ENCODE measurements at regions not wholly inside any gene's neighbourhood (a gene's known extent, or its start where the extent isn't known, plus 50 kb on each side); places are given as distances from the start of the nearest gene placed in this dataset.

- peaks cover 3% of the 10 kb centered on the region; the same call in 1 of the 2 replicates for H3K27me3 ChIP-seq (ENCODE audit: insufficient read depth, low read length)
Measured at GRCh38 chr7:51456431-51457060, 139.9 kb upstream of the COBL start.

GRCh38 chr7:51455948-51456347 lies 139.3 kb upstream of the COBL start:
- no peak overlapping the region for H3K4me3 ChIP-seq (ENCODE audit: low read depth, low read length, poor library complexity, severe bottlenecking)
- H2AFZ ChIP-seq (ENCODE audit: low read length): no peak overlapping the region
- no peaks in the 10 kb centered on the region for H3K9me2 ChIP-seq (ENCODE audit: low read depth, low read length)
- H3K36me3 ChIP-seq (ENCODE audit: insufficient read depth, low read length): no peaks in the 10 kb centered on the region
- TF ChIP-seq EZH2 (IDR thresholded peaks at IDR 0.05; ENCODE audit: borderline replicate concordance, low read length) (no peak), CTCF (IDR thresholded peaks at IDR 0.05; ENCODE audit: low read length) (no peak)
- H3K4me1 ChIP-seq (ENCODE audit: insufficient read depth, low read length, severe bottlenecking): no peaks in the 10 kb centered on the region
- H3K27ac ChIP-seq (ENCODE audit: low read depth, low read length, poor library complexity, severe bottlenecking): no peak overlapping the region
- no peak overlapping the region for H3K4me2 ChIP-seq (ENCODE audit: low read length)
- H3K9me3 ChIP-seq (ENCODE audit: low read length): no peaks in the 10 kb centered on the region
- H3F3A ChIP-seq (ENCODE audit: insufficient read depth, low read length): no peaks in the 10 kb centered on the region
- H4K20me1 ChIP-seq (ENCODE audit: insufficient read depth, low read length): no peaks in the 10 kb centered on the region
- peaks cover 3% of the 10 kb centered on the region; the same call in 1 of the 2 replicates for H3K27me3 ChIP-seq (ENCODE audit: insufficient read depth, low read length)
- no peaks in the 10 kb centered on the region for H3K79me2 ChIP-seq (ENCODE audit: insufficient read depth, low read length)
- H3K9ac ChIP-seq (ENCODE audit: low read length): no peak overlapping the region

More at GRCh38 chr7:51456431-51457060, 139.9 kb upstream of the COBL start:
- H4K20me1 ChIP-seq (ENCODE audit: insufficient read depth, low read length): no peaks in the 10 kb centered on the region
- no peak overlapping the region for H3K4me3 ChIP-seq (ENCODE audit: low read depth, low read length, poor library complexity, severe bottlenecking)
- H3K36me3 ChIP-seq (ENCODE audit: insufficient read depth, low read length): no peaks in the 10 kb centered on the region
- H3K9me3 ChIP-seq (ENCODE audit: low read length): no peaks in the 10 kb centered on the region
- H3K4me2 ChIP-seq (ENCODE audit: low read length): no peak overlapping the region
- no peaks in the 10 kb centered on the region for H3F3A ChIP-seq (ENCODE audit: insufficient read depth, low read length)
- no peaks in the 10 kb centered on the region for H3K79me2 ChIP-seq (ENCODE audit: insufficient read depth, low read length)
- no peaks in the 10 kb centered on the region for H3K4me1 ChIP-seq (ENCODE audit: insufficient read depth, low read length, severe bottlenecking)
- H3K9me2 ChIP-seq (ENCODE audit: low read depth, low read length): no peaks in the 10 kb centered on the region
- no peak overlapping the region for H3K9ac ChIP-seq (ENCODE audit: low read length)
- H2AFZ ChIP-seq (ENCODE audit: low read length): no peak overlapping the region
- H3K27ac ChIP-seq (ENCODE audit: low read depth, low read length, poor library complexity, severe bottlenecking): no peak overlapping the region
- TF ChIP-seq CTCF (IDR thresholded peaks at IDR 0.05; ENCODE audit: low read length) (no peak), EZH2 (IDR thresholded peaks at IDR 0.05; ENCODE audit: borderline replicate concordance, low read length) (no peak)

- Histone ChIP-seq H3K4me3 (ENCODE audit: low read depth, low read length, poor library complexity, severe bottlenecking) (no peak overlapping the region), H3F3A (ENCODE audit: insufficient read depth, low read length) (no peaks in the 10 kb centered on the region), H3K4me2 (ENCODE audit: low read length) (no peak overlapping the region), H3K9ac (ENCODE audit: low read length) (no peak overlapping the region), H3K36me3 (ENCODE audit: insufficient read depth, low read length) (no peaks in the 10 kb centered on the region), H3K9me2 (ENCODE audit: low read depth, low read length) (no peaks in the 10 kb centered on the region), H3K9me3 (ENCODE audit: low read length) (no peaks in the 10 kb centered on the region), H4K20me1 (ENCODE audit: insufficient read depth, low read length) (no peaks in the 10 kb centered on the region), H3K27ac (ENCODE audit: low read depth, low read length, poor library complexity, severe bottlenecking) (no peak overlapping the region), H3K27me3 (ENCODE audit: insufficient read depth, low read length) (peaks cover 3% of the 10 kb centered on the region; the same call in 1 of the 2 replicates), H2AFZ (ENCODE audit: low read length) (no peak overlapping the region), H3K4me1 (ENCODE audit: insufficient read depth, low read length, severe bottlenecking) (no peaks in the 10 kb centered on the region), H3K79me2 (ENCODE audit: insufficient read depth, low read length) (no peaks in the 10 kb centered on the region)
- TF ChIP-seq EZH2 (IDR thresholded peaks at IDR 0.05; ENCODE audit: borderline replicate concordance, low read length) (no peak), CTCF (IDR thresholded peaks at IDR 0.05; ENCODE audit: low read length) (no peak)
Measured at GRCh38 chr7:51455513-51455912, 138.9 kb upstream of the COBL start.

All from OCI-LY1 (cell line).